A673 (cell line): ENCODE measurements at regions not wholly inside any gene's neighbourhood (a gene's known extent, or its start where the extent isn't known, plus 50 kb on each side); places are given as distances from the start of the nearest gene placed in this dataset.

Experiments
- BruUV-seq: library from RNA; stranded (reverse); fragments of 400-500 nt; replicated peaks from 2 replicates; lab custom pipeline; 2021; lab: Mats Ljungman, UMichigan
- CTCF ChIA-PET: fragments of 300-600 bp; sonication (Branson Sonifier 250); formaldehyde crosslinking; loops from one replicate; lab custom pipeline; 2022; ENCODE audit warnings: antibody characterized with exemption; lab: Charles Lee
- POLR2A ChIA-PET: fragments of 300-600 bp; sonication (Branson Sonifier 250); formaldehyde crosslinking; loops from one replicate; lab custom pipeline; 2022; ENCODE audit warnings: antibody characterized with exemption; ENCODE audit not compliant: low non-redundant PET; lab: Charles Lee
- DNase-seq: peaks from one replicate; pipeline ENCODE4 v3.0.0-alpha.2; 2015; ENCODE audit warnings: low spot score
- H3K27ac ChIP-seq: fragments of 200-600 bp; sonication (generic); 2 replicates; pipeline ENCODE4 v1.5.1; 2016; ENCODE audit warnings: mixed run types, low read depth, mild to moderate bottlenecking, mixed read lengths, antibody characterized with exemption, low read length; ENCODE audit not compliant: poor library complexity, severe bottlenecking
- H3K27me3 ChIP-seq: fragments of 200-600 bp; sonication (generic); replicated peaks from 2 replicates; pipeline ENCODE4 v1.6.1; 2017; ENCODE audit warnings: mixed run types, low read depth, mild to moderate bottlenecking, mixed read lengths, antibody characterized with exemption, low read length; ENCODE audit not compliant: insufficient read depth, poor library complexity
- H3K36me3 ChIP-seq: fragments of 200-600 bp; sonication (generic); 2 replicates; pipeline ENCODE4 v1.6.1; 2016; ENCODE audit warnings: mixed run types, mild to moderate bottlenecking, mixed read lengths, antibody characterized with exemption, low read length; ENCODE audit not compliant: insufficient read depth, poor library complexity, severe bottlenecking
- H3K4me1 ChIP-seq: fragments of 200-600 bp; sonication (generic); 2 replicates; pipeline ENCODE4 v1.6.1; 2017; ENCODE audit warnings: mixed run types, mild to moderate bottlenecking, mixed read lengths, antibody characterized with exemption, low read length; ENCODE audit not compliant: insufficient read depth, poor library complexity, severe bottlenecking
- H3K4me3 ChIP-seq: fragments of 200-600 bp; sonication (generic); 2 replicates; pipeline ENCODE4 v1.5.1; 2016; ENCODE audit warnings: low read depth, mixed run types, mild to moderate bottlenecking, mixed read lengths, low read length; ENCODE audit not compliant: poor library complexity, severe bottlenecking
- H3K9me3 ChIP-seq: fragments of 200-600 bp; sonication (generic); 2 replicates; pipeline ENCODE4 v1.6.1; 2016; ENCODE audit warnings: mixed run types, low read depth, mild to moderate bottlenecking, mixed read lengths, antibody characterized with exemption, low read length; ENCODE audit not compliant: poor library complexity, severe bottlenecking
- CTCF ChIP-seq: fragments of 300-800, 200-600 bp; sonication (generic); conservative IDR thresholded peaks from 2 replicates; pipeline ENCODE4 v1.5.1; 2017; ENCODE audit warnings: low read depth, mild to moderate bottlenecking, antibody characterized with exemption, low read length, moderate library complexity, mixed read lengths
- EZH2 ChIP-seq: fragments of 200-600 bp; sonication (generic); IDR thresholded peaks from 2 replicates; pipeline ENCODE4 v1.6.1; 2017; ENCODE audit warnings: borderline replicate concordance, low read depth, mild to moderate bottlenecking, mixed read lengths, antibody characterized with exemption, low read length; ENCODE audit not compliant: poor library complexity, severe bottlenecking
- intact Hi-C: fragments of 100-400 bp; cut with micrococcal nuclease; formaldehyde crosslinking; loops from one replicate; pipeline ENCODE4 v1.10.0; 2022; ENCODE audit not compliant: unreplicated experiment

GRCh38 chr4:104418286-104418685, 76.4 kb downstream of the CXXC4 start:
- CTCF ChIA-PET, result no interaction called here

GRCh38 chr4:104417357-104417882, 77.3 kb downstream of the CXXC4 start:
- BruUV-seq, result no TSS peak
- POLR2A ChIA-PET, result no interaction called here
- no peaks in the 10 kb centered on the region for H3K9me3 ChIP-seq
- no peak overlapping the region for H3K27ac ChIP-seq
- TF ChIP-seq CTCF (no peak), EZH2 (no peak)
- H3K4me3 ChIP-seq, result no peak overlapping the region
- no peak for DNase-seq
- intact Hi-C loops, result no loop called here
- peaks cover 7% of the 10 kb centered on the region for H3K4me1 ChIP-seq
- CTCF ChIA-PET, result no interaction called here
- H3K27me3 ChIP-seq, result no peaks in the 10 kb centered on the region
- no peaks in the 10 kb centered on the region for H3K36me3 ChIP-seq

More at GRCh38 chr4:104418286-104418685, 76.4 kb downstream of the CXXC4 start:
- no peak for DNase-seq
- no TSS peak for BruUV-seq
- H3K4me1 ChIP-seq, result peaks cover 7% of the 10 kb centered on the region
- POLR2A ChIA-PET, result no interaction called here
- H3K4me3 ChIP-seq, result no peak overlapping the region
- H3K27ac ChIP-seq, result no peak overlapping the region
- H3K27me3 ChIP-seq, result no peaks in the 10 kb centered on the region
- H3K9me3 ChIP-seq, result no peaks in the 10 kb centered on the region
- intact Hi-C loops, result no loop called here
- no peaks in the 10 kb centered on the region for H3K36me3 ChIP-seq
- TF ChIP-seq CTCF (no peak), EZH2 (no peak)

- no peak for TF ChIP-seq CTCF
- TF ChIP-seq EZH2, result no peak
- ChIA-PET CTCF (no interaction called here), POLR2A (no interaction called here)
- intact Hi-C loops, result no loop called here
- H3K27ac ChIP-seq, result no peak overlapping the region
- H3K27me3 ChIP-seq, result no peaks in the 10 kb centered on the region
- peaks cover 7% of the 10 kb centered on the region for H3K4me1 ChIP-seq
- no TSS peak for BruUV-seq
- no peaks in the 10 kb centered on the region for H3K9me3 ChIP-seq
- H3K4me3 ChIP-seq, result no peak overlapping the region
- DNase-seq, result no peak
- no peaks in the 10 kb centered on the region for H3K36me3 ChIP-seq
Observed at GRCh38 chr4:104416725-104417356, 77.9 kb downstream of the CXXC4 start.
